ENCODE measurements at regions not wholly inside any gene's neighbourhood (a gene's known extent, or its start where the extent isn't known, plus 50 kb on each side); places are given as distances from the start of the nearest gene placed in this dataset.

DNA sequence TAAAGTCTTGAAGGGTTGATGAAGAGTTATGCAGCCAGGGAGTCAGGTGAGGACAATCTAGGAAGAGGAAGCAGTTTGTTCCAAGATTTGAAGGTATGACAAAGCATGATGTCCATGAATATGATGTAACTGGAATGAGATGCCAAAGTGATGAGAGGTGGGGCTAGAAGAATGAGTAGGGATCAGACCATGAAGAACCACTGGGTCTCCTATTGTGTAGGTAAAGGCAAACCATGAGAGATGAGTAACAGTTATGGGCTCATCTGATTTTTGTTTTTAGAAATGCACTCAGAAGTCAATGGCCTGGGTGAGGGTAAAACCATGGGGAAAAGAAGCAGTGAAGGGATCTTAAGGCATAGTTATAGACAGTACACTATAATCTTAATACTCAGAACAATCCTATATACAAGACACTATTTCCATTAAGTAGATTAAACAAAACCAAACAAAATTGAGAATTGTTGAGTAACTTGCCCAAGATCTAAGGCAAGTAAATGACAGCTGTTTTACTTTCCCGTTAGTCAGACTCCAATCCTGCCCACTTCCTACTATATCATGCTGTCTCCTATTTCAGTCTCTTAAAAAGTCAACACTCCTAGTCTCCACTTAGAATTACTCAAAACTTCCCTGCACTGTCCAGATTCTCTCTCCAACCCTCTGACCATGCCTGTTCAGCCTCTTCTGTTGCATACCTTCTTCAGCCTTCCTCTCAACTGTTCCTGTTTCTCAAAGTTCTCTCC, 393.8 kb upstream of the MEF2C start:
- Histone ChIP-seq H3K4me1 (no peaks in the 10 kb centered on the region), H3K9me3 (ENCODE audit: control insufficient read depth, low read length) (no peaks in the 10 kb centered on the region), H3K27ac (no peak overlapping the region), H3K9ac (no peak overlapping the region), H3K79me2 (no peaks in the 10 kb centered on the region), H2AFZ (no peak overlapping the region), H3K27me3 (ENCODE audit: control insufficient read depth, insufficient read depth, low read length) (no peaks in the 10 kb centered on the region), H3K36me3 (ENCODE audit: control insufficient read depth, insufficient read depth, low read length) (no peaks in the 10 kb centered on the region), H3K4me2 (ENCODE audit: low read length) (no peak overlapping the region), H3K4me3 (ENCODE audit: low read depth, low read length) (no peak overlapping the region)
- TF ChIP-seq, protein P1, sequence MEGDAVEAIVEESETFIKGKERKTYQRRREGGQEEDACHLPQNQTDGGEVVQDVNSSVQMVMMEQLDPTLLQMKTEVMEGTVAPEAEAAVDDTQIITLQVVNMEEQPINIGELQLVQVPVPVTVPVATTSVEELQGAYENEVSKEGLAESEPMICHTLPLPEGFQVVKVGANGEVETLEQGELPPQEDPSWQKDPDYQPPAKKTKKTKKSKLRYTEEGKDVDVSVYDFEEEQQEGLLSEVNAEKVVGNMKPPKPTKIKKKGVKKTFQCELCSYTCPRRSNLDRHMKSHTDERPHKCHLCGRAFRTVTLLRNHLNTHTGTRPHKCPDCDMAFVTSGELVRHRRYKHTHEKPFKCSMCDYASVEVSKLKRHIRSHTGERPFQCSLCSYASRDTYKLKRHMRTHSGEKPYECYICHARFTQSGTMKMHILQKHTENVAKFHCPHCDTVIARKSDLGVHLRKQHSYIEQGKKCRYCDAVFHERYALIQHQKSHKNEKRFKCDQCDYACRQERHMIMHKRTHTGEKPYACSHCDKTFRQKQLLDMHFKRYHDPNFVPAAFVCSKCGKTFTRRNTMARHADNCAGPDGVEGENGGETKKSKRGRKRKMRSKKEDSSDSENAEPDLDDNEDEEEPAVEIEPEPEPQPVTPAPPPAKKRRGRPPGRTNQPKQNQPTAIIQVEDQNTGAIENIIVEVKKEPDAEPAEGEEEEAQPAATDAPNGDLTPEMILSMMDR (IDR thresholded peaks at IDR 0.05) = no peak

DNA sequence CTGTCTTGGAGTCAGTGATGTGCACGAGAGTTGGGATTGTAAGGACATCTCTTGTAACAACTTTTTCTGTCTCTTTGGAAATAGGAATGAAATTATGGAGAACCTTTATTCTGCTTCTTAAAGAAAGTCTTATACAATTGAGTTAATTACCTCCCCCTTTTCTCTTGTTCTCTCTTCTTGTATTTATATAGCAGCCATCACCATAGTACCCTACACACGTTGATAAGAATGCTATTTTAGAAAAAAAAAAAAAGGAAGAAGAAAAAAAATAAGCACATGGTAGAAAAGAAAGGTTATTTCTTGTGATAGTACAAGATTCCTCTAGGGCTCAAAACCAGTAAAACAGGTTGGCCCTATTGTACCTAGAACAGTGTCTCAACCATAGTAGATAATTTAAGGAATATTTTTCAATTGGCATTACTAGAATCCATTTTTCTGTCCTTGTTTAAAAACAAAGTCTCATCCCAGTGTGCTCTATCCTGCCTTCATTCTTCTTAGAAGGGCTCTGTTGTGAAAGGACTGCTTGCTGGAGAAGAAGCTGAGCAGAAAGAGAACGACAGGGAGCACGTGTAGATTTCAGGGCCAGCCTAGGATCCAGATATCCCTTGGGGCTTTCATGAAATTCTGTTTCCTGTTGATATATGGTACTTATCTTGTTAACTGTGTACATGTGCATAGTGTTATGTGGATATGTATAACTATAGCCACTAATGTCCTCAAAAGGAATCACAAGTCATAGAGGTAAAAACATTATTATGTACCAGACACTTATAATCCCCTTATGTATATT, 392.3 kb upstream of the MEF2C start:
- Histone ChIP-seq H3K27me3 (ENCODE audit: control insufficient read depth, insufficient read depth, low read length) (no peaks in the 10 kb centered on the region), H3K4me1 (no peaks in the 10 kb centered on the region), H3K79me2 (no peaks in the 10 kb centered on the region), H3K9me3 (ENCODE audit: control insufficient read depth, low read length) (no peaks in the 10 kb centered on the region), H3K9ac (no peak overlapping the region), H3K27ac (no peak overlapping the region), H3K36me3 (ENCODE audit: control insufficient read depth, insufficient read depth, low read length) (no peaks in the 10 kb centered on the region), H3K4me3 (ENCODE audit: low read depth, low read length) (no peak overlapping the region), H2AFZ (no peak overlapping the region), H3K4me2 (ENCODE audit: low read length) (no peak overlapping the region)
- TF ChIP-seq, protein P1 (IDR thresholded peaks at IDR 0.05) = no peak

DNA sequence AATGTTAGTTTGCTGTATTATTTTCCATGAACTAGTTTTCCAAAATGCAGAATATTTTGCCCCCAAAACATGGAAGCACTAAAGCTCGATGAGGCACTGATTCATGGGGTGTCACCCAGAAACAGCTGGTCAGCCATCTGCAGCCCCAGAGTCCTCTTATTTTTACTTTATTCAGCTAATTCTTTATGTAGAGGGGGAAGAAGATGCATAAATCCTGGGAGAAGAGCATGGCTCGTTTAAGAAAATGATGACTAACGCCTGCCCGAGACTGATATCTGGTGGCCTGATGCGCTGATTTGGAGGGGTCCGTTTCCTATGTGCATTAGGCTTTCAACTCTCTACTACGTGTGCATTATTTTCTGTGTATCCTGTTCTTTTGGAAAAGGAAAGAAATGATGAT, 390.3 kb upstream of the MEF2C start:
- Histone ChIP-seq H3K36me3 (ENCODE audit: control insufficient read depth, insufficient read depth, low read length) (no peaks in the 10 kb centered on the region), H3K9ac (no peak overlapping the region), H3K4me1 (no peaks in the 10 kb centered on the region), H3K4me3 (ENCODE audit: low read depth, low read length) (no peak overlapping the region), H3K27me3 (ENCODE audit: control insufficient read depth, insufficient read depth, low read length) (no peaks in the 10 kb centered on the region), H3K79me2 (no peaks in the 10 kb centered on the region), H3K9me3 (ENCODE audit: control insufficient read depth, low read length) (no peaks in the 10 kb centered on the region), H2AFZ (no peak overlapping the region), H3K27ac (no peak overlapping the region), H3K4me2 (ENCODE audit: low read length) (no peak overlapping the region)
- TF ChIP-seq, protein P1 (IDR thresholded peaks at IDR 0.05) = no peak

DNA sequence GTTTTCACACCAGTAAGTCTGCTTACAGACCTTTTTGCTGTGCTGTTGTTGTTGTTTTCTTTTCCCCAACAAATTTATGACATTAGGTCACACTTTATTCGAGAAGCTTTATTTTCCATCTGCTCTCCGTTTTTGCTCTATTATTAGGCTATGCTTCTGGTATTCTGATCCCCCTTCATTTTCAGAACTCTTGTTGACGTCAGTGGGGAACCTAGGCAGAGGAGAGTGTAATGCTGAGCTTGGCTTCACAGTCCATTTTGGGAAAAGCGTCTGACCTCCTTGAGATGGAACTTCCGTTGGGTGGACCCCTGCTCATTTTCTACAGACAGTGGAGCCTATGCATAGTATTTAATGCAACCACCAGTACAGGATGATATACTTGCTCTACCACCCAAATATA, 387.9 kb upstream of the MEF2C start:
- Histone ChIP-seq H3K36me3 (ENCODE audit: control insufficient read depth, insufficient read depth, low read length) (no peaks in the 10 kb centered on the region), H3K27me3 (ENCODE audit: control insufficient read depth, insufficient read depth, low read length) (no peaks in the 10 kb centered on the region), H2AFZ (no peak overlapping the region), H3K4me3 (ENCODE audit: low read depth, low read length) (no peak overlapping the region), H3K79me2 (no peaks in the 10 kb centered on the region), H3K9me3 (ENCODE audit: control insufficient read depth, low read length) (no peaks in the 10 kb centered on the region), H3K4me1 (no peaks in the 10 kb centered on the region), H3K4me2 (ENCODE audit: low read length) (no peak overlapping the region), H3K9ac (no peak overlapping the region), H3K27ac (no peak overlapping the region)
- TF ChIP-seq, protein P1 (IDR thresholded peaks at IDR 0.05) = no peak

All from parathyroid adenoma (tissue), 2 donors.